GM10248 (cell line): ENCODE measurements at regions not wholly inside any gene's neighbourhood (a gene's known extent, or its start where the extent isn't known, plus 50 kb on each side); places are given as distances from the start of the nearest gene placed in this dataset.

Experiments
- CTCF ChIA-PET: fragments of 300-600 bp; sonication (Branson Sonifier 250); formaldehyde crosslinking; extraction: SDS; loops from one replicate; lab custom pipeline; 2021; ENCODE audit warnings: antibody characterized with exemption; lab: Yijun Ruan, JAX
- POLR2A ChIA-PET: fragments of 350-650 bp; sonication (Branson Sonifier 250); formaldehyde crosslinking; extraction: SDS; loops from one replicate; lab custom pipeline; 2020; ENCODE audit warnings: antibody characterized with exemption; lab: Yijun Ruan, JAX
- DNase-seq: peaks from one replicate; pipeline ENCODE4 v3.0.0; 2012; ENCODE audit errors: extremely low spot score
- CTCF ChIP-seq: IDR thresholded peaks from 2 replicates; pipeline ENCODE4 v1.5.1; 2012; ENCODE audit warnings: mild to moderate bottlenecking, low read depth; ENCODE audit errors: extremely low read depth, missing control alignments, control extremely low read depth

GRCh38 chr13:73171271-73171682 is 112.5 kb downstream of the KLF5 start:
- CTCF ChIA-PET = no interaction called here
- TF ChIP-seq CTCF = no peak
- no peak for DNase-seq
- POLR2A ChIA-PET = no interaction called here

GRCh38 chr13:73169971-73170370 is 111.2 kb downstream of the KLF5 start:
- DNase-seq = no peak
- ChIA-PET POLR2A (no interaction called here), CTCF (interaction anchor here (1.1 kb wide), 1 partner anchor 311 kb away, joined by 3 read pairs; no protein-coding TSS in a partner anchor)
- TF ChIP-seq CTCF = no peak

- ChIA-PET POLR2A (no interaction called here), CTCF (interaction anchor here (1.1 to 1.3 kb wide), 2 partner anchors 12 to 312 kb away, joined by 3 read pairs; no protein-coding TSS in a partner anchor)
- no peak for TF ChIP-seq CTCF
- DNase-seq = no peak
Observed at GRCh38 chr13:73168953-73169401, 110.2 kb downstream of the KLF5 start.

GRCh38 chr13:73168226-73168952 is 109.6 kb downstream of the KLF5 start:
- no peak for DNase-seq
- POLR2A ChIA-PET = no interaction called here
- CTCF ChIA-PET = interaction anchor here (1.3 kb wide), 1 partner anchor 12 kb away, joined by 3 read pairs; no protein-coding TSS in a partner anchor

GRCh38 chr13:73167028-73167820 is 108.4 kb downstream of the KLF5 start:
- CTCF ChIA-PET = no interaction called here
- POLR2A ChIA-PET = no interaction called here
- TF ChIP-seq CTCF = no peak
- no peak for DNase-seq

More at GRCh38 chr13:73168226-73168952, 109.6 kb downstream of the KLF5 start:
- no peak for TF ChIP-seq CTCF

GRCh38 chr13:73166204-73166603 is 107.4 kb downstream of the KLF5 start:
- ChIA-PET POLR2A (no interaction called here), CTCF (no interaction called here)
- TF ChIP-seq CTCF = no peak
- DNase-seq = no peak
